HCT116 (cell line): ENCODE measurements at regions not wholly inside any gene's neighbourhood (a gene's known extent, or its start where the extent isn't known, plus 50 kb on each side); places are given as distances from the start of the nearest gene placed in this dataset.

Experiments used
- ATAC-seq: fragments of 200-7000 bp; cut with Tn5 transposase; 2 replicates; pipeline ENCODE4 v1.9.1; 2020; ENCODE audit warnings: mild to moderate bottlenecking, moderate library complexity
- BruUV-seq: library from RNA; stranded (reverse); fragments of 400-500 nt; replicated peaks from 2 replicates; lab custom pipeline; 2021; lab: Mats Ljungman, UMichigan
- CTCF ChIA-PET: fragments of 300-600 bp; sonication (Branson Sonifier 250); formaldehyde crosslinking; loops from one replicate; lab custom pipeline; 2021; ENCODE audit warnings: antibody characterized with exemption; lab: Charles Lee
- POLR2A ChIA-PET: fragments of 300-600, 350-600 bp; sonication (Branson Sonifier 250); formaldehyde crosslinking; loops from one replicate; lab custom pipeline; 2021; ENCODE audit warnings: antibody characterized with exemption; lab: Charles Lee
- RAD21 ChIA-PET, 2 experiments: fragments of 300-600 bp; sonication (Branson Sonifier 250); formaldehyde crosslinking; loops; one replicate each; lab custom pipeline; 2023; ENCODE audit warnings: low total read pairs in 2 of 2; ENCODE audit not compliant: uncharacterized antibody in 2 of 2, unreplicated experiment in 2 of 2, low non-redundant PET in 1 of 2; lab: Charles Lee
- DNase-seq: peaks from one replicate; pipeline ENCODE4 v3.0.0-alpha.2; 2010; ENCODE audit warnings: low read depth, low spot score
- H2AFZ ChIP-seq: fragments of 200-600 bp; shearing (Covaris generic), sonication (generic); 2 replicates; pipeline ENCODE4 v1.6.1; 2017; ENCODE audit warnings: low read depth, mixed run types, mixed read lengths, antibody characterized with exemption, low read length; ENCODE audit not compliant: poor library complexity, severe bottlenecking
- H3K27ac ChIP-seq: 2 replicates; pipeline ENCODE4 v1.5.1; 2012; ENCODE audit warnings: low read depth, low read length
- H3K27me3 ChIP-seq: fragments of 200-600 bp; sonication (generic); 2 replicates; pipeline ENCODE4 v1.6.1; 2016; ENCODE audit warnings: mixed run types, low read length, mixed read lengths; ENCODE audit not compliant: insufficient read depth
- H3K36me3 ChIP-seq, 2 experiments: fragments of 200-500 bp in 1 of 2; fragments of 200-600 bp in 1 of 2; sonication (Bioruptor generic) in 1 of 2; sonication (generic) in 1 of 2; 2 replicates each; pipeline versions ENCODE4 v1.5.1 to v1.6.1; 2014 to 2016; ENCODE audit warnings: low read length in 2 of 2, inconsistent platforms in 1 of 2, mixed read lengths in 1 of 2, mixed run types in 1 of 2; ENCODE audit not compliant: insufficient read depth in 2 of 2, control insufficient read depth in 1 of 2
- H3K4me1 ChIP-seq, 2 experiments: fragments of 200-600 bp in 1 of 2; sonication (generic) in 1 of 2; 2 replicates each; pipeline versions ENCODE4 v1.5.1 to v1.6.1; 2012 to 2017; ENCODE audit warnings: low read length in 2 of 2, inconsistent platforms in 1 of 2, mild to moderate bottlenecking in 1 of 2, mixed read lengths in 1 of 2, mixed run types in 1 of 2, moderate library complexity in 1 of 2; ENCODE audit not compliant: insufficient read depth in 2 of 2, control insufficient read depth in 1 of 2
- H3K4me2 ChIP-seq: fragments of 200-600 bp; sonication (generic); 2 replicates; pipeline ENCODE4 v1.6.1; 2017; ENCODE audit warnings: mixed run types, low read length, mixed read lengths
- H3K4me3 ChIP-seq, 2 experiments: fragments of 200-600 bp in 1 of 2; sonication (generic) in 1 of 2; replicated peaks in 1 of 2; 2 replicates each; pipeline ENCODE4 v1.5.1; 2011 to 2016; ENCODE audit warnings: low read length in 2 of 2, control low read depth in 1 of 2, low read depth in 1 of 2, mild to moderate bottlenecking in 1 of 2, mixed read lengths in 1 of 2, mixed run types in 1 of 2
- H3K79me2 ChIP-seq: fragments of 200-600 bp; sonication (generic); 2 replicates; pipeline ENCODE4 v1.6.1; 2017; ENCODE audit warnings: mild to moderate bottlenecking, mixed run types, low read length, moderate library complexity, mixed read lengths; ENCODE audit not compliant: insufficient read depth
- H3K9ac ChIP-seq: fragments of 200-600 bp; sonication (generic); 2 replicates; pipeline ENCODE4 v1.6.1; 2016; ENCODE audit warnings: low read length, mixed read lengths
- H3K9me2 ChIP-seq: fragments of 200-600 bp; sonication (generic), shearing (Covaris generic); 2 replicates; pipeline ENCODE4 v1.6.1; 2017; ENCODE audit warnings: mixed run types, mild to moderate bottlenecking, moderate library complexity; ENCODE audit not compliant: insufficient read depth
- H3K9me3 ChIP-seq, 2 experiments: fragments of 200-500 bp in 1 of 2; fragments of 200-600 bp in 1 of 2; sonication (Bioruptor generic) in 1 of 2; sonication (generic) in 1 of 2; 2 replicates each; pipeline ENCODE4 v1.6.1; 2014 to 2017; ENCODE audit warnings: low read length in 2 of 2, mixed read lengths in 2 of 2, inconsistent platforms in 1 of 2, low read depth in 1 of 2, mild to moderate bottlenecking in 1 of 2, mixed run types in 1 of 2, moderate library complexity in 1 of 2; ENCODE audit not compliant: control insufficient read depth in 1 of 2, insufficient read depth in 1 of 2
- H4K20me1 ChIP-seq: fragments of 200-600 bp; sonication (generic), shearing (Covaris generic); 2 replicates; pipeline ENCODE4 v1.6.1; 2017; ENCODE audit warnings: mixed run types, mild to moderate bottlenecking, moderate library complexity; ENCODE audit not compliant: insufficient read depth
- CBX3 ChIP-seq: IDR thresholded peaks from 2 replicates; pipeline ENCODE4 v1.6.1; 2012; ENCODE audit warnings: low read depth
- CEBPB ChIP-seq: IDR thresholded peaks from 2 replicates; pipeline ENCODE4 v1.6.1; 2012; ENCODE audit warnings: low read depth
- EGR1 ChIP-seq: IDR thresholded peaks from 2 replicates; pipeline ENCODE4 v1.6.1; 2012; ENCODE audit warnings: low read depth
- ELF1 ChIP-seq: IDR thresholded peaks from 2 replicates; pipeline ENCODE4 v1.6.1; 2012; ENCODE audit warnings: low read depth, borderline replicate concordance
- EZH2 ChIP-seq: fragments of 200-600 bp; sonication (generic); IDR thresholded peaks from 2 replicates; pipeline ENCODE4 v1.6.1; 2017; ENCODE audit warnings: antibody characterized with exemption, mixed run types
- EZH2phosphoT487 ChIP-seq: fragments of 200-600 bp; IDR thresholded peaks from 2 replicates; pipeline ENCODE4 v1.6.1; 2018; ENCODE audit warnings: antibody characterized with exemption, borderline replicate concordance
- FOSL1 ChIP-seq: IDR thresholded peaks from 2 replicates; pipeline ENCODE4 v1.6.1; 2012; ENCODE audit warnings: low read depth
- JUND ChIP-seq: IDR thresholded peaks from 2 replicates; pipeline ENCODE4 v1.6.1; 2012
- POLR2AphosphoS5 ChIP-seq: IDR thresholded peaks from 2 replicates; pipeline ENCODE4 v1.6.1; 2011; ENCODE audit warnings: mild to moderate bottlenecking, low read depth, low read length, moderate library complexity
- SIN3A ChIP-seq: IDR thresholded peaks from 2 replicates; pipeline ENCODE4 v1.6.1; 2012; ENCODE audit warnings: low read depth
- SP1 ChIP-seq: IDR thresholded peaks from 2 replicates; pipeline ENCODE4 v1.6.1; 2012; ENCODE audit warnings: low read depth
- SRF ChIP-seq: IDR thresholded peaks from 2 replicates; pipeline ENCODE4 v1.6.1; 2012; ENCODE audit warnings: low read depth
- ZFX ChIP-seq: fragments of 450-650 bp; IDR thresholded peaks from 2 replicates; pipeline ENCODE4 v1.6.1; 2017
- ZNF274 ChIP-seq: fragments of 200-500 bp; sonication (Bioruptor generic); IDR thresholded peaks from 2 replicates; pipeline ENCODE4 v1.6.1; 2014; ENCODE audit warnings: mild to moderate bottlenecking, low read depth, low read length, inconsistent platforms
- intact Hi-C: fragments of 100-400 bp; cut with micrococcal nuclease; formaldehyde crosslinking; loops from 2 replicates; pipeline ENCODE4 v1.10.0; 2022
- TF ChIP-seq, protein P1 (sequence below), 3 experiments: fragments of 200-600 bp in 1 of 3; sonication (generic) in 1 of 3; IDR thresholded peaks in 2 of 3; conservative IDR thresholded peaks in 1 of 3; 2 replicates each; pipeline ENCODE4 v1.5.1; 2012 to 2017; ENCODE audit warnings: low read depth in 2 of 3, low read length in 2 of 3, antibody characterized with exemption in 1 of 3, borderline replicate concordance in 1 of 3, control low read depth in 1 of 3, mild to moderate bottlenecking in 1 of 3, mixed read lengths in 1 of 3, mixed run types in 1 of 3, moderate library complexity in 1 of 3; ENCODE audit not compliant: insufficient read depth in 1 of 3
- TF ChIP-seq, protein P2 (sequence below): IDR thresholded peaks from 2 replicates; pipeline ENCODE4 v1.6.1; 2012
- TF ChIP-seq, protein P3 (sequence below): IDR thresholded peaks from 2 replicates; pipeline ENCODE4 v1.6.1; 2012; ENCODE audit warnings: low read depth
- TF ChIP-seq, protein P4 (sequence below): IDR thresholded peaks from 2 replicates; pipeline ENCODE4 v1.6.1; 2011; ENCODE audit warnings: mild to moderate bottlenecking, low read length, moderate library complexity; ENCODE audit not compliant: insufficient replicate concordance; ENCODE audit errors: extremely low read depth

DNA sequence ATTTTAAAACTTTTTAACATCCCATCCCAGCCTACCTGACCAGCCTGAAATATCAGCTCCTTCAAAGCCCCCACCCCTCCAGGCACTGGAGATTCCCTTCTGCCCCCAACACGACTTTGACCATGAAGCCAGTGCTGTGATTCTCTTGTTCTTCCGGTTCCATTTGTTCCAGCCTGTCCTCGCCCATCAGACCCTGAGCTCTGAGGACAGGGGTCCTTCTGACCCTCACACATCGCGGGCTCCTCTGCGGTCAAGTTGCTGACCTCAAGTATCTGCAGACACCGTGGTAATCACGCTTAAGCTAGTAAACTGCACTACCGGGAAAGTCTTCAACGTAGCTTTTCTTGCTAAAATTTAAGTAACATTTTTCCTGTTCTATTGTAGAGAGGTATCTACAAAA lies 282.2 kb upstream of the SALL3 start:
- ChIA-PET POLR2A (no interaction called here), RAD21 (no interaction called here), CTCF (no interaction called here)
- Histone ChIP-seq H3K27me3 (no peaks in the 10 kb centered on the region), H3K4me2 (no peak overlapping the region), H3K4me3 (no peak overlapping the region), H2AFZ (no peak overlapping the region), H3K27ac (no peak overlapping the region), H3K36me3 (no peaks in the 10 kb centered on the region), H3K9me2 (no peaks in the 10 kb centered on the region), H3K9me3 (no peaks in the 10 kb centered on the region), H3K4me1 (no peaks in the 10 kb centered on the region), H3K9ac (no peak overlapping the region), H3K79me2 (no peaks in the 10 kb centered on the region), H4K20me1 (no peaks in the 10 kb centered on the region)
- intact Hi-C loops: no loop called here
- ATAC-seq (no peak), DNase-seq (no peak)
- TF ChIP-seq POLR2AphosphoS5: no peak
- TF ChIP-seq JUND: no peak
- no peak for TF ChIP-seq CEBPB
- no peak for TF ChIP-seq ZFX
- TF ChIP-seq SP1: no peak
- no peak for TF ChIP-seq FOSL1
- TF ChIP-seq EGR1: no peak
- TF ChIP-seq, protein P1, sequence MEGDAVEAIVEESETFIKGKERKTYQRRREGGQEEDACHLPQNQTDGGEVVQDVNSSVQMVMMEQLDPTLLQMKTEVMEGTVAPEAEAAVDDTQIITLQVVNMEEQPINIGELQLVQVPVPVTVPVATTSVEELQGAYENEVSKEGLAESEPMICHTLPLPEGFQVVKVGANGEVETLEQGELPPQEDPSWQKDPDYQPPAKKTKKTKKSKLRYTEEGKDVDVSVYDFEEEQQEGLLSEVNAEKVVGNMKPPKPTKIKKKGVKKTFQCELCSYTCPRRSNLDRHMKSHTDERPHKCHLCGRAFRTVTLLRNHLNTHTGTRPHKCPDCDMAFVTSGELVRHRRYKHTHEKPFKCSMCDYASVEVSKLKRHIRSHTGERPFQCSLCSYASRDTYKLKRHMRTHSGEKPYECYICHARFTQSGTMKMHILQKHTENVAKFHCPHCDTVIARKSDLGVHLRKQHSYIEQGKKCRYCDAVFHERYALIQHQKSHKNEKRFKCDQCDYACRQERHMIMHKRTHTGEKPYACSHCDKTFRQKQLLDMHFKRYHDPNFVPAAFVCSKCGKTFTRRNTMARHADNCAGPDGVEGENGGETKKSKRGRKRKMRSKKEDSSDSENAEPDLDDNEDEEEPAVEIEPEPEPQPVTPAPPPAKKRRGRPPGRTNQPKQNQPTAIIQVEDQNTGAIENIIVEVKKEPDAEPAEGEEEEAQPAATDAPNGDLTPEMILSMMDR (IDR thresholded peaks at IDR 0.05 in 2 of 3, conservative IDR thresholded peaks at IDR 0.05 in 1 of 3; ENCODE audit: borderline replicate concordance in 1 of 3, insufficient read depth in 1 of 3, low read depth in 2 of 3, low read length in 2 of 3): no peak
- TF ChIP-seq ELF1: no peak
- no peak for TF ChIP-seq ZNF274
- TF ChIP-seq, protein P2, sequence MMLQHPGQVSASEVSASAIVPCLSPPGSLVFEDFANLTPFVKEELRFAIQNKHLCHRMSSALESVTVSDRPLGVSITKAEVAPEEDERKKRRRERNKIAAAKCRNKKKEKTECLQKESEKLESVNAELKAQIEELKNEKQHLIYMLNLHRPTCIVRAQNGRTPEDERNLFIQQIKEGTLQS: no peak
- no peak for TF ChIP-seq EZH2phosphoT487
- no peak for TF ChIP-seq SIN3A
- TF ChIP-seq, protein P3, sequence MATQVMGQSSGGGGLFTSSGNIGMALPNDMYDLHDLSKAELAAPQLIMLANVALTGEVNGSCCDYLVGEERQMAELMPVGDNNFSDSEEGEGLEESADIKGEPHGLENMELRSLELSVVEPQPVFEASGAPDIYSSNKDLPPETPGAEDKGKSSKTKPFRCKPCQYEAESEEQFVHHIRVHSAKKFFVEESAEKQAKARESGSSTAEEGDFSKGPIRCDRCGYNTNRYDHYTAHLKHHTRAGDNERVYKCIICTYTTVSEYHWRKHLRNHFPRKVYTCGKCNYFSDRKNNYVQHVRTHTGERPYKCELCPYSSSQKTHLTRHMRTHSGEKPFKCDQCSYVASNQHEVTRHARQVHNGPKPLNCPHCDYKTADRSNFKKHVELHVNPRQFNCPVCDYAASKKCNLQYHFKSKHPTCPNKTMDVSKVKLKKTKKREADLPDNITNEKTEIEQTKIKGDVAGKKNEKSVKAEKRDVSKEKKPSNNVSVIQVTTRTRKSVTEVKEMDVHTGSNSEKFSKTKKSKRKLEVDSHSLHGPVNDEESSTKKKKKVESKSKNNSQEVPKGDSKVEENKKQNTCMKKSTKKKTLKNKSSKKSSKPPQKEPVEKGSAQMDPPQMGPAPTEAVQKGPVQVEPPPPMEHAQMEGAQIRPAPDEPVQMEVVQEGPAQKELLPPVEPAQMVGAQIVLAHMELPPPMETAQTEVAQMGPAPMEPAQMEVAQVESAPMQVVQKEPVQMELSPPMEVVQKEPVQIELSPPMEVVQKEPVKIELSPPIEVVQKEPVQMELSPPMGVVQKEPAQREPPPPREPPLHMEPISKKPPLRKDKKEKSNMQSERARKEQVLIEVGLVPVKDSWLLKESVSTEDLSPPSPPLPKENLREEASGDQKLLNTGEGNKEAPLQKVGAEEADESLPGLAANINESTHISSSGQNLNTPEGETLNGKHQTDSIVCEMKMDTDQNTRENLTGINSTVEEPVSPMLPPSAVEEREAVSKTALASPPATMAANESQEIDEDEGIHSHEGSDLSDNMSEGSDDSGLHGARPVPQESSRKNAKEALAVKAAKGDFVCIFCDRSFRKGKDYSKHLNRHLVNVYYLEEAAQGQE: no peak
- TF ChIP-seq, protein P4, sequence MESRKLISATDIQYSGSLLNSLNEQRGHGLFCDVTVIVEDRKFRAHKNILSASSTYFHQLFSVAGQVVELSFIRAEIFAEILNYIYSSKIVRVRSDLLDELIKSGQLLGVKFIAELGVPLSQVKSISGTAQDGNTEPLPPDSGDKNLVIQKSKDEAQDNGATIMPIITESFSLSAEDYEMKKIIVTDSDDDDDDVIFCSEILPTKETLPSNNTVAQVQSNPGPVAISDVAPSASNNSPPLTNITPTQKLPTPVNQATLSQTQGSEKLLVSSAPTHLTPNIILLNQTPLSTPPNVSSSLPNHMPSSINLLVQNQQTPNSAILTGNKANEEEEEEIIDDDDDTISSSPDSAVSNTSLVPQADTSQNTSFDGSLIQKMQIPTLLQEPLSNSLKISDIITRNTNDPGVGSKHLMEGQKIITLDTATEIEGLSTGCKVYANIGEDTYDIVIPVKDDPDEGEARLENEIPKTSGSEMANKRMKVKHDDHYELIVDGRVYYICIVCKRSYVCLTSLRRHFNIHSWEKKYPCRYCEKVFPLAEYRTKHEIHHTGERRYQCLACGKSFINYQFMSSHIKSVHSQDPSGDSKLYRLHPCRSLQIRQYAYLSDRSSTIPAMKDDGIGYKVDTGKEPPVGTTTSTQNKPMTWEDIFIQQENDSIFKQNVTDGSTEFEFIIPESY: no peak
- no peak for TF ChIP-seq EZH2
- no peak for TF ChIP-seq SRF
- no peak for TF ChIP-seq CBX3
- no TSS peak for BruUV-seq
